Keratinocyte (primary cell): ENCODE measurements at regions not wholly inside any gene's neighbourhood (a gene's known extent, or its start where the extent isn't known, plus 50 kb on each side); places are given as distances from the start of the nearest gene placed in this dataset.

ENCODE experiments used
- DNase-seq: peaks from one replicate; pipeline ENCODE4 v3.0.0-alpha.2; 2011; ENCODE audit warnings: low read depth, missing footprints, low spot score
- FAIRE-seq: peaks from 2 replicates; lab custom pipeline; 2011; peaks lifted over from hg19 to GRCh38; lab: Jason Lieb, UNC
- H2AFZ ChIP-seq: 2 replicates; pipeline ENCODE4 v1.6.0; 2012; ENCODE audit warnings: low read length, control low read depth, inconsistent platforms; ENCODE audit not compliant: control insufficient read depth
- H3K27ac ChIP-seq: 2 replicates; pipeline ENCODE4 v1.5.1; 2011; ENCODE audit warnings: low read length; ENCODE audit not compliant: control insufficient read depth, insufficient read depth
- H3K27me3 ChIP-seq: 3 replicates; pipeline ENCODE4 v1.6.0; 2011; ENCODE audit warnings: low read length; ENCODE audit not compliant: control insufficient read depth, insufficient read depth; ENCODE audit errors: extremely low read depth
- H3K36me3 ChIP-seq, 2 experiments: 2 replicates in 1 of 2; 3 replicates in 1 of 2; pipeline ENCODE4 v1.5.1; 2011; ENCODE audit warnings: low read length in 2 of 2, mild to moderate bottlenecking in 1 of 2; ENCODE audit not compliant: control insufficient read depth in 2 of 2, insufficient read depth in 2 of 2; ENCODE audit errors: extremely low read depth in 1 of 2
- H3K4me1 ChIP-seq: 3 replicates; pipeline ENCODE4 v1.5.1; 2011; ENCODE audit warnings: low read length; ENCODE audit not compliant: control insufficient read depth, insufficient read depth; ENCODE audit errors: extremely low read depth
- H3K4me2 ChIP-seq: 3 replicates; pipeline ENCODE4 v1.6.0; 2011; ENCODE audit warnings: low read depth, low read length; ENCODE audit not compliant: control insufficient read depth, insufficient read depth; ENCODE audit errors: extremely low read depth
- H3K4me3 ChIP-seq, 3 experiments: fragments of 200-600 bp in 1 of 3; sonication (generic) in 1 of 3; 2 replicates in 2 of 3; 3 replicates in 1 of 3; pipeline ENCODE4 v1.5.1; 2011 to 2016; ENCODE audit warnings: low read length in 3 of 3, mild to moderate bottlenecking in 3 of 3, control low read depth in 2 of 3, inconsistent platforms in 1 of 3, low read depth in 1 of 3, mixed read lengths in 1 of 3, mixed run types in 1 of 3, moderate library complexity in 1 of 3; ENCODE audit not compliant: control insufficient read depth in 2 of 3, insufficient read depth in 2 of 3; ENCODE audit errors: extremely low read depth in 1 of 3
- H3K79me2 ChIP-seq: 2 replicates; pipeline ENCODE4 v1.6.0; 2012; ENCODE audit warnings: low read length; ENCODE audit not compliant: control insufficient read depth, insufficient read depth
- H3K9ac ChIP-seq: 3 replicates; pipeline ENCODE4 v1.6.0; 2011; ENCODE audit warnings: low read length; ENCODE audit not compliant: control insufficient read depth, insufficient read depth; ENCODE audit errors: extremely low read depth
- H3K9me1 ChIP-seq: 3 replicates; pipeline ENCODE4 v1.6.0; 2011; ENCODE audit warnings: low read length; ENCODE audit not compliant: control insufficient read depth, insufficient read depth; ENCODE audit errors: extremely low read depth
- H3K9me3 ChIP-seq: 2 replicates; pipeline ENCODE4 v1.5.1; 2012; ENCODE audit warnings: low read depth, low read length; ENCODE audit not compliant: control insufficient read depth
- H4K20me1 ChIP-seq: 3 replicates; pipeline ENCODE4 v1.6.0; 2011; ENCODE audit warnings: low read length; ENCODE audit not compliant: control insufficient read depth, insufficient read depth; ENCODE audit errors: extremely low read depth
- CTCF ChIP-seq, 3 experiments: IDR thresholded peaks in 1 of 3; conservative IDR thresholded peaks in 1 of 3; optimal IDR thresholded peaks in 1 of 3; 2 replicates in 2 of 3; 3 replicates in 1 of 3; pipeline versions ENCODE3 to v1.5.1; 2011; ENCODE audit warnings: low read length in 3 of 3, mild to moderate bottlenecking in 3 of 3, moderate library complexity in 2 of 3, control low read depth in 1 of 3, inconsistent platforms in 1 of 3; ENCODE audit not compliant: insufficient read depth in 2 of 3; ENCODE audit errors: extremely low read depth in 1 of 3
- EZH2 ChIP-seq: IDR thresholded peaks from one replicate; pipeline ENCODE4 v1.6.1; 2012; ENCODE audit warnings: inconsistent platforms, mild to moderate bottlenecking, low read length, moderate library complexity
- dilution Hi-C: fragments of 300-500 bp; cut with MboI; formaldehyde crosslinking; loops from one replicate; pipeline ENCODE4 v1.7.0; 2020; ENCODE audit warnings: low sequenced_read_pairs; ENCODE audit not compliant: extremely low pct_ligation_motif_present

GRCh38 chr15:36005542-36005941 lies 459.6 kb upstream of the DPH6 start:
- no peaks in the 10 kb centered on the region for H3K9me1 ChIP-seq
- H3K9me3 ChIP-seq, result no peaks in the 10 kb centered on the region
- peak overlapping the region; percentile 92 for H2AFZ ChIP-seq
- H3K4me1 ChIP-seq, result peaks cover 12% of the 10 kb centered on the region
- H3K4me2 ChIP-seq, result peak overlapping the region; percentile 4
- H3K79me2 ChIP-seq, result no peaks in the 10 kb centered on the region
- H3K4me3 ChIP-seq, result no peak overlapping the region
- FAIRE-seq (peak; percentile 87), DNase-seq (no peak)
- TF ChIP-seq CTCF (optimal IDR thresholded peaks at IDR 0.05 in 1 of 3, IDR thresholded peaks at IDR 0.05 in 1 of 3, conservative IDR thresholded peaks at IDR 0.05 in 1 of 3; ENCODE audit: extremely low read depth in 1 of 3, insufficient read depth in 2 of 3, low read length in 3 of 3) (no peak), EZH2 (no peak)
- no peak overlapping the region for H3K27ac ChIP-seq
- H4K20me1 ChIP-seq, result no peaks in the 10 kb centered on the region
- no peak overlapping the region for H3K9ac ChIP-seq
- no peaks in the 10 kb centered on the region for H3K27me3 ChIP-seq
- H3K36me3 ChIP-seq, result no peaks in the 10 kb centered on the region
- dilution Hi-C loops, result no loop called here

- FAIRE-seq, result no peak
- Histone ChIP-seq H3K9me1 (no peaks in the 10 kb centered on the region), H3K79me2 (no peaks in the 10 kb centered on the region)
Observed at GRCh38 chr15:36007699-36008098, 461.7 kb upstream of the DPH6 start.

More at GRCh38 chr15:36007699-36008098, 461.7 kb upstream of the DPH6 start:
- Histone ChIP-seq H3K4me1 (peaks cover 12% of the 10 kb centered on the region), H3K4me2 (no peak overlapping the region), H3K36me3 (no peaks in the 10 kb centered on the region), H3K27ac (no peak overlapping the region), H3K27me3 (no peaks in the 10 kb centered on the region), H4K20me1 (no peaks in the 10 kb centered on the region), H2AFZ (no peak overlapping the region), H3K9me3 (no peaks in the 10 kb centered on the region), H3K9ac (no peak overlapping the region), H3K4me3 (no peak overlapping the region)
- dilution Hi-C loops, result no loop called here
- TF ChIP-seq CTCF (optimal IDR thresholded peaks at IDR 0.05 in 1 of 3, IDR thresholded peaks at IDR 0.05 in 1 of 3, conservative IDR thresholded peaks at IDR 0.05 in 1 of 3; ENCODE audit: extremely low read depth in 1 of 3, insufficient read depth in 2 of 3, low read length in 3 of 3), result no peak
- DNase-seq, result no peak
